ENCODE measurements at regions not wholly inside any gene's neighbourhood (a gene's known extent, or its start where the extent isn't known, plus 50 kb on each side); places are given as distances from the start of the nearest gene placed in this dataset.

- TF ChIP-seq POLR2AphosphoS5 (IDR thresholded peaks at IDR 0.05) (no peak), CTCF (IDR thresholded peaks at IDR 0.05) (no peak), POLR2A (IDR thresholded peaks at IDR 0.05) (no peak)
Observed at GRCh38 chr18:45412577-45412976, 202.7 kb upstream of the SLC14A2 start.

All from breast epithelium (tissue), 3 donors.